ENCODE measurements at regions not wholly inside any gene's neighbourhood (a gene's known extent, or its start where the extent isn't known, plus 50 kb on each side); places are given as distances from the start of the nearest gene placed in this dataset.

GRCh38 chr9:109830545-109830944, 50.5 kb downstream of the PALM2AKAP2 start:
- no peaks in the 10 kb centered on the region for H3K9me3 ChIP-seq (ENCODE audit: control insufficient read depth in 2 of 2, low read length in 2 of 2)
- H3K27ac ChIP-seq (ENCODE audit: low read length), result no peak overlapping the region
- no peak overlapping the region for H3K9ac ChIP-seq (ENCODE audit: low read length in 2 of 2)
- no peaks in the 10 kb centered on the region for H3K27me3 ChIP-seq (ENCODE audit: control insufficient read depth in 1 of 2, insufficient read depth in 2 of 2, low read length in 2 of 2)
- H3K4me1 ChIP-seq (ENCODE audit: control insufficient read depth, insufficient read depth, low read length), result peaks cover 2% of the 10 kb centered on the region
- no peak overlapping the region for H3K4me3 ChIP-seq (ENCODE audit: low read length in 2 of 2)
- no peaks in the 10 kb centered on the region for H3K36me3 ChIP-seq (ENCODE audit: control insufficient read depth in 2 of 2, insufficient read depth in 2 of 2, low read length in 2 of 2)

GRCh38 chr9:109831998-109832658, 52.1 kb downstream of the PALM2AKAP2 start:
- Histone ChIP-seq H3K4me1 (ENCODE audit: control insufficient read depth, insufficient read depth, low read length) (peaks cover 2% of the 10 kb centered on the region), H3K4me3 (ENCODE audit: low read length in 2 of 2) (no peak overlapping the region), H3K9me3 (ENCODE audit: control insufficient read depth in 2 of 2, low read length in 2 of 2) (no peaks in the 10 kb centered on the region), H3K27me3 (ENCODE audit: control insufficient read depth in 1 of 2, insufficient read depth in 2 of 2, low read length in 2 of 2) (no peaks in the 10 kb centered on the region), H3K9ac (ENCODE audit: low read length in 2 of 2) (no peak overlapping the region), H3K36me3 (ENCODE audit: control insufficient read depth in 2 of 2, insufficient read depth in 2 of 2, low read length in 2 of 2) (no peaks in the 10 kb centered on the region), H3K27ac (ENCODE audit: low read length) (no peak overlapping the region)

GRCh38 chr9:109834855-109835254, 54.9 kb downstream of the PALM2AKAP2 start:
- Histone ChIP-seq H3K27ac (ENCODE audit: low read length) (no peak overlapping the region), H3K4me1 (ENCODE audit: control insufficient read depth, insufficient read depth, low read length) (peaks cover 2% of the 10 kb centered on the region), H3K9ac (ENCODE audit: low read length in 2 of 2) (no peak overlapping the region), H3K4me3 (ENCODE audit: low read length in 2 of 2) (no peak overlapping the region), H3K9me3 (ENCODE audit: control insufficient read depth in 2 of 2, low read length in 2 of 2) (no peaks in the 10 kb centered on the region), H3K36me3 (ENCODE audit: control insufficient read depth in 2 of 2, insufficient read depth in 2 of 2, low read length in 2 of 2) (no peaks in the 10 kb centered on the region), H3K27me3 (ENCODE audit: control insufficient read depth in 1 of 2, insufficient read depth in 2 of 2, low read length in 2 of 2) (no peaks in the 10 kb centered on the region)

GRCh38 chr9:109843641-109844040, 63.6 kb downstream of the PALM2AKAP2 start:
- H3K4me1 ChIP-seq (ENCODE audit: control insufficient read depth, insufficient read depth, low read length), result peaks cover 5% of the 10 kb centered on the region
- H3K4me3 ChIP-seq (ENCODE audit: low read length in 2 of 2), result no peak overlapping the region
- H3K9ac ChIP-seq (ENCODE audit: low read length in 2 of 2), result no peak overlapping the region
- H3K27ac ChIP-seq (ENCODE audit: low read length), result no peak overlapping the region
- H3K36me3 ChIP-seq (ENCODE audit: control insufficient read depth in 2 of 2, insufficient read depth in 2 of 2, low read length in 2 of 2), result no peaks in the 10 kb centered on the region
- H3K27me3 ChIP-seq (ENCODE audit: control insufficient read depth in 1 of 2, insufficient read depth in 2 of 2, low read length in 2 of 2), result no peaks in the 10 kb centered on the region
- H3K9me3 ChIP-seq (ENCODE audit: control insufficient read depth in 2 of 2, low read length in 2 of 2), result no peaks in the 10 kb centered on the region

- H3K4me1 ChIP-seq (ENCODE audit: control insufficient read depth, insufficient read depth, low read length), result peaks cover 5% of the 10 kb centered on the region
- no peak overlapping the region for H3K9ac ChIP-seq (ENCODE audit: low read length in 2 of 2)
- no peaks in the 10 kb centered on the region for H3K36me3 ChIP-seq (ENCODE audit: control insufficient read depth in 2 of 2, insufficient read depth in 2 of 2, low read length in 2 of 2)
- H3K9me3 ChIP-seq (ENCODE audit: control insufficient read depth in 2 of 2, low read length in 2 of 2), result no peaks in the 10 kb centered on the region
- no peak overlapping the region for H3K4me3 ChIP-seq (ENCODE audit: low read length in 2 of 2)
- no peaks in the 10 kb centered on the region for H3K27me3 ChIP-seq (ENCODE audit: control insufficient read depth in 1 of 2, insufficient read depth in 2 of 2, low read length in 2 of 2)
- H3K27ac ChIP-seq (ENCODE audit: low read length), result no peak overlapping the region
These were observed 65.2 kb downstream of the PALM2AKAP2 start for GRCh38 chr9:109845226-109845625.

GRCh38 chr9:109846776-109847175, 66.8 kb downstream of the PALM2AKAP2 start:
- Histone ChIP-seq H3K27me3 (ENCODE audit: control insufficient read depth in 1 of 2, insufficient read depth in 2 of 2, low read length in 2 of 2) (no peaks in the 10 kb centered on the region), H3K27ac (ENCODE audit: low read length) (no peak overlapping the region), H3K4me1 (ENCODE audit: control insufficient read depth, insufficient read depth, low read length) (peaks cover 5% of the 10 kb centered on the region), H3K9ac (ENCODE audit: low read length in 2 of 2) (no peak overlapping the region), H3K36me3 (ENCODE audit: control insufficient read depth in 2 of 2, insufficient read depth in 2 of 2, low read length in 2 of 2) (no peaks in the 10 kb centered on the region), H3K4me3 (ENCODE audit: low read length in 2 of 2) (no peak overlapping the region), H3K9me3 (ENCODE audit: control insufficient read depth in 2 of 2, low read length in 2 of 2) (no peaks in the 10 kb centered on the region)

- Histone ChIP-seq H3K9ac (ENCODE audit: low read length in 2 of 2) (no peak overlapping the region), H3K4me1 (ENCODE audit: control insufficient read depth, insufficient read depth, low read length) (no peaks in the 10 kb centered on the region), H3K36me3 (ENCODE audit: control insufficient read depth in 2 of 2, insufficient read depth in 2 of 2, low read length in 2 of 2) (no peaks in the 10 kb centered on the region), H3K27me3 (ENCODE audit: control insufficient read depth in 1 of 2, insufficient read depth in 2 of 2, low read length in 2 of 2) (no peaks in the 10 kb centered on the region), H3K4me3 (ENCODE audit: low read length in 2 of 2) (no peak overlapping the region), H3K27ac (ENCODE audit: low read length) (no peak overlapping the region), H3K9me3 (ENCODE audit: control insufficient read depth in 2 of 2, low read length in 2 of 2) (no peaks in the 10 kb centered on the region)
These were observed 72.6 kb downstream of the PALM2AKAP2 start for GRCh38 chr9:109852556-109852955.

- no peak overlapping the region for H3K27ac ChIP-seq (ENCODE audit: low read length)
- H3K9ac ChIP-seq (ENCODE audit: low read length in 2 of 2), result no peak overlapping the region
- H3K27me3 ChIP-seq (ENCODE audit: control insufficient read depth in 1 of 2, insufficient read depth in 2 of 2, low read length in 2 of 2), result no peaks in the 10 kb centered on the region
- no peak overlapping the region for H3K4me3 ChIP-seq (ENCODE audit: low read length in 2 of 2)
- H3K4me1 ChIP-seq (ENCODE audit: control insufficient read depth, insufficient read depth, low read length), result no peaks in the 10 kb centered on the region
- no peaks in the 10 kb centered on the region for H3K9me3 ChIP-seq (ENCODE audit: control insufficient read depth in 2 of 2, low read length in 2 of 2)
- no peaks in the 10 kb centered on the region for H3K36me3 ChIP-seq (ENCODE audit: control insufficient read depth in 2 of 2, insufficient read depth in 2 of 2, low read length in 2 of 2)
These were observed 75.5 kb downstream of the PALM2AKAP2 start for GRCh38 chr9:109855540-109855939.

- Histone ChIP-seq H3K27ac (ENCODE audit: low read length) (no peak overlapping the region), H3K27me3 (ENCODE audit: control insufficient read depth in 1 of 2, insufficient read depth in 2 of 2, low read length in 2 of 2) (no peaks in the 10 kb centered on the region), H3K9ac (ENCODE audit: low read length in 2 of 2) (no peak overlapping the region), H3K4me3 (ENCODE audit: low read length in 2 of 2) (no peak overlapping the region), H3K4me1 (ENCODE audit: control insufficient read depth, insufficient read depth, low read length) (no peaks in the 10 kb centered on the region), H3K9me3 (ENCODE audit: control insufficient read depth in 2 of 2, low read length in 2 of 2) (no peaks in the 10 kb centered on the region), H3K36me3 (ENCODE audit: control insufficient read depth in 2 of 2, insufficient read depth in 2 of 2, low read length in 2 of 2) (no peaks in the 10 kb centered on the region)
These were observed 76.8 kb downstream of the PALM2AKAP2 start for GRCh38 chr9:109856785-109857184.

GRCh38 chr9:109857336-109857735, 77.3 kb downstream of the PALM2AKAP2 start:
- no peak overlapping the region for H3K9ac ChIP-seq (ENCODE audit: low read length in 2 of 2)
- H3K27ac ChIP-seq (ENCODE audit: low read length), result no peak overlapping the region
- H3K4me3 ChIP-seq (ENCODE audit: low read length in 2 of 2), result no peak overlapping the region
- H3K9me3 ChIP-seq (ENCODE audit: control insufficient read depth in 2 of 2, low read length in 2 of 2), result no peaks in the 10 kb centered on the region
- H3K4me1 ChIP-seq (ENCODE audit: control insufficient read depth, insufficient read depth, low read length), result no peaks in the 10 kb centered on the region
- no peaks in the 10 kb centered on the region for H3K27me3 ChIP-seq (ENCODE audit: control insufficient read depth in 1 of 2, insufficient read depth in 2 of 2, low read length in 2 of 2)
- H3K36me3 ChIP-seq (ENCODE audit: control insufficient read depth in 2 of 2, insufficient read depth in 2 of 2, low read length in 2 of 2), result no peaks in the 10 kb centered on the region

GRCh38 chr9:109859447-109859846, 79.4 kb downstream of the PALM2AKAP2 start:
- Histone ChIP-seq H3K9ac (ENCODE audit: low read length in 2 of 2) (no peak overlapping the region), H3K4me3 (ENCODE audit: low read length in 2 of 2) (no peak overlapping the region), H3K9me3 (ENCODE audit: control insufficient read depth in 2 of 2, low read length in 2 of 2) (no peaks in the 10 kb centered on the region), H3K36me3 (ENCODE audit: control insufficient read depth in 2 of 2, insufficient read depth in 2 of 2, low read length in 2 of 2) (no peaks in the 10 kb centered on the region), H3K27ac (ENCODE audit: low read length) (no peak overlapping the region), H3K27me3 (ENCODE audit: control insufficient read depth in 1 of 2, insufficient read depth in 2 of 2, low read length in 2 of 2) (no peaks in the 10 kb centered on the region), H3K4me1 (ENCODE audit: control insufficient read depth, insufficient read depth, low read length) (no peaks in the 10 kb centered on the region)

All from stomach smooth muscle (tissue), 2 donors.